ENCODE measurements at regions not wholly inside any gene's neighbourhood (a gene's known extent, or its start where the extent isn't known, plus 50 kb on each side); places are given as distances from the start of the nearest gene placed in this dataset.

GRCh38 chr4:18593297-18594002 lies 571.9 kb upstream of the LCORL start:
- H3K36me3 ChIP-seq (ENCODE audit: control insufficient read depth in 2 of 2, insufficient read depth in 2 of 2, low read length in 1 of 2) = no peaks in the 10 kb centered on the region
- 0 out of 2 replicates have a peak, but pooled peaks have one; percentile 20 for TF ChIP-seq NFYB (IDR thresholded peaks at IDR 0.05; ENCODE audit: insufficient read depth, low read depth, low read length)
- TF ChIP-seq SMAD5 (IDR thresholded peaks at IDR 0.05; ENCODE audit: low read depth) = no peak
- no peak for TF ChIP-seq CHD2 (IDR thresholded peaks at IDR 0.05; ENCODE audit: borderline replicate concordance, low read depth, low read length)
- peak; percentile 65 to 83 (median 74) for TF ChIP-seq CTCF (IDR thresholded peaks at IDR 0.05 in 2 of 3, conservative IDR thresholded peaks at IDR 0.05 in 1 of 3; ENCODE audit: control insufficient read depth in 2 of 3, extremely low read depth in 1 of 3, insufficient read depth in 1 of 3, low read depth in 3 of 3, low read length in 3 of 3)
- 0 out of 2 replicates have a peak, but pooled peaks have one; percentile 28 for TF ChIP-seq RUNX3 (IDR thresholded peaks at IDR 0.05; ENCODE audit: low read length)
- TF ChIP-seq SMARCA5 (IDR thresholded peaks at IDR 0.05) = peak; percentile 68; the same call in 1 of the 2 replicates
- TF ChIP-seq IKZF1 (conservative IDR thresholded peaks at IDR 0.05) = 0 out of 2 replicates have a peak, but pooled peaks have one; percentile 12
- no peak for TF ChIP-seq EGR1 (IDR thresholded peaks at IDR 0.05; ENCODE audit: borderline replicate concordance in 1 of 2, low read depth in 2 of 2, low read length in 2 of 2)
- TF ChIP-seq MEF2A (IDR thresholded peaks at IDR 0.05; ENCODE audit: insufficient read depth, low read depth, low read length) = no peak
- peak; percentile 94 for TF ChIP-seq RAD21 (IDR thresholded peaks at IDR 0.05; ENCODE audit: insufficient read depth, low read depth, low read length)
- no peak for TF ChIP-seq E2F8 (IDR thresholded peaks at IDR 0.05; ENCODE audit: low read depth, partially characterized antibody)
- peak; percentile 19 for TF ChIP-seq SKIL (IDR thresholded peaks at IDR 0.05; ENCODE audit: low read depth, poor library complexity, severe bottlenecking)
- TF ChIP-seq SUZ12 (IDR thresholded peaks at IDR 0.05; ENCODE audit: unreplicated experiment) = no peak
- TF ChIP-seq NRF1 (conservative IDR thresholded peaks at IDR 0.05; ENCODE audit: low read depth, low read length) = no peak
- no peak for TF ChIP-seq HDGF (IDR thresholded peaks at IDR 0.05)
- TF ChIP-seq ZBED1 (IDR thresholded peaks at IDR 0.05; ENCODE audit: borderline replicate concordance) = no peak; the same call in 1 of the 2 replicates

More at GRCh38 chr4:18593297-18594002, 571.9 kb upstream of the LCORL start:
- in situ Hi-C loops (cut with MboI) (loop anchor here (5.0 to 10.0 kb wide), 3 partner anchors 776 to 1046 kb away; no protein-coding TSS in a partner anchor), intact Hi-C loops (cut with micrococcal nuclease; ENCODE audit: unreplicated experiment) (loop anchor here (1.0 to 5.0 kb wide), 5 partner anchors 661 to 1044 kb away; no protein-coding TSS in a partner anchor)
- H3K27ac ChIP-seq (ENCODE audit: control insufficient read depth, insufficient read depth) = no peak overlapping the region
- RAD21 ChIA-PET (ENCODE audit: unreplicated experiment) = interaction anchor here (0.6 to 3.4 kb wide), 3 partner anchors 776 to 979 kb away, joined by 3 to 19 read pairs (median 5); partner anchors contain the start of gene MED28
- H3K79me2 ChIP-seq (ENCODE audit: control insufficient read depth, insufficient read depth, low read length) = no peaks in the 10 kb centered on the region
- 5% methylated on average over 12 of the region's 12 CpGs for WGBS (ENCODE audit: insufficient coverage, insufficient replicate concordance, low lambda C conversion rate, missing lambda C conversion rate)
- no peaks in the 10 kb centered on the region for H4K20me1 ChIP-seq (ENCODE audit: control insufficient read depth, insufficient read depth)
- ATAC-seq = peak; percentile 85
- CTCF ChIA-PET = interaction anchor here (0.6 to 3.5 kb wide), 6 partner anchors 11 to 1819 kb away, joined by 3 to 27 read pairs (median 4); no protein-coding TSS in a partner anchor
- POLR2A ChIA-PET = no interaction called here
- H3K4me1 ChIP-seq (ENCODE audit: control insufficient read depth, insufficient read depth, low read length) = no peaks in the 10 kb centered on the region
- FAIRE-seq = peak; percentile 94
- no peaks in the 10 kb centered on the region for H3K9me3 ChIP-seq (replicated peaks; ENCODE audit: control insufficient read depth, insufficient read depth, low read length)
- DNase-seq (ENCODE audit: low read depth, low spot score) = peak; percentile 7
- H3K9ac ChIP-seq (ENCODE audit: control insufficient read depth, insufficient read depth, low read length) = no peak overlapping the region
- 0 out of 2 replicates have a peak overlapping the region, but pooled peaks have one; percentile 42 for H3K4me2 ChIP-seq (ENCODE audit: control insufficient read depth, insufficient read depth)
- SMC1A ChIA-PET (ENCODE audit: uncharacterized antibody, unreplicated experiment) = interaction anchor here (2.8 to 3.4 kb wide), 2 partner anchors 776 to 1045 kb away, joined by 11 to 23 read pairs; no protein-coding TSS in a partner anchor
- no peaks in the 10 kb centered on the region for H3K27me3 ChIP-seq (replicated peaks in 1 of 2; ENCODE audit: control insufficient read depth in 2 of 2, insufficient read depth in 2 of 2, low read length in 1 of 2)
- peak overlapping the region; percentile 71 for H2AFZ ChIP-seq (ENCODE audit: control insufficient read depth, low read depth, low read length)
- BruUV-seq (replicated peaks) = no TSS peak
- no peak overlapping the region for H3K4me3 ChIP-seq

Data from GM12878 (cell line).